ENCODE measurements at regions not wholly inside any gene's neighbourhood (a gene's known extent, or its start where the extent isn't known, plus 50 kb on each side); places are given as distances from the start of the nearest gene placed in this dataset.

- Histone ChIP-seq H3K4me1 (ENCODE audit: control insufficient read depth in 3 of 3, insufficient read depth in 3 of 3, low read length in 3 of 3) (no peaks in the 10 kb centered on the region), H3K36me3 (ENCODE audit: control insufficient read depth in 3 of 3, insufficient read depth in 3 of 3, low read length in 3 of 3) (no peaks in the 10 kb centered on the region), H3K4me3 (ENCODE audit: low read length in 3 of 3) (no peak overlapping the region), H3K9ac (ENCODE audit: low read depth in 1 of 3, low read length in 3 of 3) (no peak overlapping the region), H3K9me3 (ENCODE audit: control insufficient read depth in 3 of 3, low read length in 3 of 3) (no peaks in the 10 kb centered on the region), H3K27me3 (ENCODE audit: control insufficient read depth in 3 of 3, insufficient read depth in 3 of 3, low read length in 3 of 3) (no peaks in the 10 kb centered on the region), H3K27ac (ENCODE audit: low read depth, low read length) (no peak overlapping the region)
Measured at GRCh38 chr1:88139633-88140032, 544.4 kb upstream of the PKN2 start.

GRCh38 chr1:88140325-88140724 lies 543.7 kb upstream of the PKN2 start:
- Histone ChIP-seq H3K9ac (ENCODE audit: low read depth in 1 of 3, low read length in 3 of 3) (no peak overlapping the region), H3K27ac (ENCODE audit: low read depth, low read length) (no peak overlapping the region), H3K4me3 (ENCODE audit: low read length in 3 of 3) (no peak overlapping the region), H3K4me1 (ENCODE audit: control insufficient read depth in 3 of 3, insufficient read depth in 3 of 3, low read length in 3 of 3) (no peaks in the 10 kb centered on the region), H3K36me3 (ENCODE audit: control insufficient read depth in 3 of 3, insufficient read depth in 3 of 3, low read length in 3 of 3) (no peaks in the 10 kb centered on the region), H3K27me3 (ENCODE audit: control insufficient read depth in 3 of 3, insufficient read depth in 3 of 3, low read length in 3 of 3) (no peaks in the 10 kb centered on the region), H3K9me3 (ENCODE audit: control insufficient read depth in 3 of 3, low read length in 3 of 3) (no peaks in the 10 kb centered on the region)

- Histone ChIP-seq H3K27me3 (ENCODE audit: control insufficient read depth in 3 of 3, insufficient read depth in 3 of 3, low read length in 3 of 3) (no peaks in the 10 kb centered on the region), H3K4me1 (ENCODE audit: control insufficient read depth in 3 of 3, insufficient read depth in 3 of 3, low read length in 3 of 3) (no peaks in the 10 kb centered on the region)
Measured at GRCh38 chr1:88141499-88142074, 542.5 kb upstream of the PKN2 start.

GRCh38 chr1:88145752-88146151 lies 538.3 kb upstream of the PKN2 start:
- Histone ChIP-seq H3K4me3 (ENCODE audit: low read length in 3 of 3) (no peak overlapping the region), H3K27ac (ENCODE audit: low read depth, low read length) (no peak overlapping the region), H3K9me3 (ENCODE audit: control insufficient read depth in 3 of 3, low read length in 3 of 3) (no peaks in the 10 kb centered on the region), H3K4me1 (ENCODE audit: control insufficient read depth in 3 of 3, insufficient read depth in 3 of 3, low read length in 3 of 3) (no peaks in the 10 kb centered on the region), H3K9ac (ENCODE audit: low read depth in 1 of 3, low read length in 3 of 3) (no peak overlapping the region), H3K27me3 (ENCODE audit: control insufficient read depth in 3 of 3, insufficient read depth in 3 of 3, low read length in 3 of 3) (no peaks in the 10 kb centered on the region), H3K36me3 (ENCODE audit: control insufficient read depth in 3 of 3, insufficient read depth in 3 of 3, low read length in 3 of 3) (no peaks in the 10 kb centered on the region)

More at GRCh38 chr1:88141499-88142074, 542.5 kb upstream of the PKN2 start:
- H3K36me3 ChIP-seq (ENCODE audit: control insufficient read depth in 3 of 3, insufficient read depth in 3 of 3, low read length in 3 of 3) = no peaks in the 10 kb centered on the region
- no peak overlapping the region for H3K9ac ChIP-seq (ENCODE audit: low read depth in 1 of 3, low read length in 3 of 3)
- H3K9me3 ChIP-seq (ENCODE audit: control insufficient read depth in 3 of 3, low read length in 3 of 3) = no peaks in the 10 kb centered on the region
- no peak overlapping the region for H3K27ac ChIP-seq (ENCODE audit: low read depth, low read length)
- no peak overlapping the region for H3K4me3 ChIP-seq (ENCODE audit: low read length in 3 of 3)

GRCh38 chr1:88149686-88150085 lies 534.4 kb upstream of the PKN2 start:
- Histone ChIP-seq H3K9me3 (ENCODE audit: control insufficient read depth in 3 of 3, low read length in 3 of 3) (no peaks in the 10 kb centered on the region), H3K27ac (ENCODE audit: low read depth, low read length) (no peak overlapping the region)

GRCh38 chr1:88150330-88150729 lies 533.7 kb upstream of the PKN2 start:
- no peaks in the 10 kb centered on the region for H3K4me1 ChIP-seq (ENCODE audit: control insufficient read depth in 3 of 3, insufficient read depth in 3 of 3, low read length in 3 of 3)
- H3K36me3 ChIP-seq (ENCODE audit: control insufficient read depth in 3 of 3, insufficient read depth in 3 of 3, low read length in 3 of 3) = no peaks in the 10 kb centered on the region
- no peak overlapping the region for H3K4me3 ChIP-seq (ENCODE audit: low read length in 3 of 3)
- no peak overlapping the region for H3K9ac ChIP-seq (ENCODE audit: low read depth in 1 of 3, low read length in 3 of 3)
- H3K9me3 ChIP-seq (ENCODE audit: control insufficient read depth in 3 of 3, low read length in 3 of 3) = no peaks in the 10 kb centered on the region
- H3K27me3 ChIP-seq (ENCODE audit: control insufficient read depth in 3 of 3, insufficient read depth in 3 of 3, low read length in 3 of 3) = no peaks in the 10 kb centered on the region
- H3K27ac ChIP-seq (ENCODE audit: low read depth, low read length) = no peak overlapping the region

More at GRCh38 chr1:88149686-88150085, 534.4 kb upstream of the PKN2 start:
- Histone ChIP-seq H3K4me1 (ENCODE audit: control insufficient read depth in 3 of 3, insufficient read depth in 3 of 3, low read length in 3 of 3) (no peaks in the 10 kb centered on the region), H3K36me3 (ENCODE audit: control insufficient read depth in 3 of 3, insufficient read depth in 3 of 3, low read length in 3 of 3) (no peaks in the 10 kb centered on the region), H3K9ac (ENCODE audit: low read depth in 1 of 3, low read length in 3 of 3) (no peak overlapping the region), H3K4me3 (ENCODE audit: low read length in 3 of 3) (no peak overlapping the region), H3K27me3 (ENCODE audit: control insufficient read depth in 3 of 3, insufficient read depth in 3 of 3, low read length in 3 of 3) (no peaks in the 10 kb centered on the region)

GRCh38 chr1:88163187-88163586 lies 520.9 kb upstream of the PKN2 start:
- H3K27me3 ChIP-seq (ENCODE audit: control insufficient read depth in 3 of 3, insufficient read depth in 3 of 3, low read length in 3 of 3) = no peaks in the 10 kb centered on the region
- no peak overlapping the region for H3K27ac ChIP-seq (ENCODE audit: low read depth, low read length)
- H3K36me3 ChIP-seq (ENCODE audit: control insufficient read depth in 3 of 3, insufficient read depth in 3 of 3, low read length in 3 of 3) = no peaks in the 10 kb centered on the region
- no peak overlapping the region for H3K9ac ChIP-seq (ENCODE audit: low read depth in 1 of 3, low read length in 3 of 3)
- H3K4me1 ChIP-seq (ENCODE audit: control insufficient read depth in 3 of 3, insufficient read depth in 3 of 3, low read length in 3 of 3) = no peaks in the 10 kb centered on the region
- no peaks in the 10 kb centered on the region for H3K9me3 ChIP-seq (ENCODE audit: control insufficient read depth in 3 of 3, low read length in 3 of 3)
- H3K4me3 ChIP-seq (ENCODE audit: low read length in 3 of 3) = no peak overlapping the region

- no peak overlapping the region for H3K4me3 ChIP-seq (ENCODE audit: low read length in 3 of 3)
- H3K9me3 ChIP-seq (ENCODE audit: control insufficient read depth in 3 of 3, low read length in 3 of 3) = no peaks in the 10 kb centered on the region
- H3K27me3 ChIP-seq (ENCODE audit: control insufficient read depth in 3 of 3, insufficient read depth in 3 of 3, low read length in 3 of 3) = peaks cover 0 to 4% (median 0%) of the 10 kb centered on the region in 3 donors
- H3K4me1 ChIP-seq (ENCODE audit: control insufficient read depth in 3 of 3, insufficient read depth in 3 of 3, low read length in 3 of 3) = no peaks in the 10 kb centered on the region
- no peak overlapping the region for H3K27ac ChIP-seq (ENCODE audit: low read depth, low read length)
- no peaks in the 10 kb centered on the region for H3K36me3 ChIP-seq (ENCODE audit: control insufficient read depth in 3 of 3, insufficient read depth in 3 of 3, low read length in 3 of 3)
- H3K9ac ChIP-seq (ENCODE audit: low read depth in 1 of 3, low read length in 3 of 3) = no peak overlapping the region
Measured at GRCh38 chr1:88168126-88168525, 515.9 kb upstream of the PKN2 start.

GRCh38 chr1:88169139-88169538 lies 514.9 kb upstream of the PKN2 start:
- H3K4me1 ChIP-seq (ENCODE audit: control insufficient read depth in 3 of 3, insufficient read depth in 3 of 3, low read length in 3 of 3) = no peaks in the 10 kb centered on the region
- no peak overlapping the region for H3K9ac ChIP-seq (ENCODE audit: low read depth in 1 of 3, low read length in 3 of 3)
- H3K27ac ChIP-seq (ENCODE audit: low read depth, low read length) = no peak overlapping the region
- peaks cover 0 to 4% (median 0%) of the 10 kb centered on the region in 3 donors for H3K27me3 ChIP-seq (ENCODE audit: control insufficient read depth in 3 of 3, insufficient read depth in 3 of 3, low read length in 3 of 3)
- no peaks in the 10 kb centered on the region for H3K9me3 ChIP-seq (ENCODE audit: control insufficient read depth in 3 of 3, low read length in 3 of 3)
- H3K4me3 ChIP-seq (ENCODE audit: low read length in 3 of 3) = no peak overlapping the region
- H3K36me3 ChIP-seq (ENCODE audit: control insufficient read depth in 3 of 3, insufficient read depth in 3 of 3, low read length in 3 of 3) = no peaks in the 10 kb centered on the region

GRCh38 chr1:88169939-88170338 lies 514.1 kb upstream of the PKN2 start:
- H3K4me3 ChIP-seq (ENCODE audit: low read length in 3 of 3) = no peak overlapping the region
- H3K27ac ChIP-seq (ENCODE audit: low read depth, low read length) = no peak overlapping the region
- H3K9ac ChIP-seq (ENCODE audit: low read depth in 1 of 3, low read length in 3 of 3) = no peak overlapping the region
- no peaks in the 10 kb centered on the region for H3K36me3 ChIP-seq (ENCODE audit: control insufficient read depth in 3 of 3, insufficient read depth in 3 of 3, low read length in 3 of 3)
- H3K27me3 ChIP-seq (ENCODE audit: control insufficient read depth in 3 of 3, insufficient read depth in 3 of 3, low read length in 3 of 3) = peaks cover 0 to 4% (median 0%) of the 10 kb centered on the region in 3 donors
- no peaks in the 10 kb centered on the region for H3K9me3 ChIP-seq (ENCODE audit: control insufficient read depth in 3 of 3, low read length in 3 of 3)
- no peaks in the 10 kb centered on the region for H3K4me1 ChIP-seq (ENCODE audit: control insufficient read depth in 3 of 3, insufficient read depth in 3 of 3, low read length in 3 of 3)

Data from skeletal muscle tissue (tissue), 3 donors.